DMS53 (cell line): ENCODE measurements at regions not wholly inside any gene's neighbourhood (a gene's known extent, or its start where the extent isn't known, plus 50 kb on each side); places are given as distances from the start of the nearest gene placed in this dataset.

Experiments used
- DNase-seq: peaks from one replicate; lab custom pipeline; 2025; lab: John Stamatoyannopoulos, UW

DNA sequence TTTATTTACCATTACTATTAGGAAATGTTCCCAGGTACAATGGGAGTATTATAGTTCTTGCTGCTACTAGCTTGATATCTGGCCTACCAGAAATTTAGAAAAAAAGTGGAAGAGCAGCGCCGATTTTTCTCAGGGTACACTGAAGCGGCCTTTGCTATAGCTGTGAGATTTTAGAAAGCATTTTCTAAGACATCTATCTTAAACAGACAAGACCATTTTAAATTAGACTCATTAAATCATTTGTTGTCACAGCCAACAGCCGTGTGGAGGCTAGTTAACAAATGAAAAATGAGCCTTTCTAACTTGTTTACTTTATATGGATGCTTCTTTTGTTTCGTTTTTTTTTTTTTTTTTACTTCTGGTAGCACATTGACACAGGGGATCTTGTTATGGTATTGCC, 183.2 kb upstream of the ZRANB2 start:
- DNase-seq: no peak

DNA sequence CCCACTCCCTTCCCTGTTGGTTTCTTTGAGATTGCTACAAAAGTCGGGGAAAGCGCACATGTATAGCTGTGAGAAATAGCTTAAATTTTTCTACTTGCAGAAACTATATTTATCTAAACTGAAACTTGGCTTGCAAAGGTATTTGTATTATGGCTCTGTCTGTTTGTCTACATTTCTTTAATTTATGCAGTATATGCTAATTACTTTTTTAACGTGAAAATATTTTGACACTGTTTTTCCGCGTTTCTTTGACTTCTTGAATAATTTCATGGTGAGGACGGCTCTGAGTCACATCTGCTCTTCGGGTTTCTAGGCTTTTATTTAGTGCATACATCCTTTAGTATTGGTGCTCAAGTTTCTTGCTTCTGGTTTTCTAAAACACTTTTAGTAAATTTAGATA, 182.1 kb upstream of the ZRANB2 start:
- no peak for DNase-seq

DNA sequence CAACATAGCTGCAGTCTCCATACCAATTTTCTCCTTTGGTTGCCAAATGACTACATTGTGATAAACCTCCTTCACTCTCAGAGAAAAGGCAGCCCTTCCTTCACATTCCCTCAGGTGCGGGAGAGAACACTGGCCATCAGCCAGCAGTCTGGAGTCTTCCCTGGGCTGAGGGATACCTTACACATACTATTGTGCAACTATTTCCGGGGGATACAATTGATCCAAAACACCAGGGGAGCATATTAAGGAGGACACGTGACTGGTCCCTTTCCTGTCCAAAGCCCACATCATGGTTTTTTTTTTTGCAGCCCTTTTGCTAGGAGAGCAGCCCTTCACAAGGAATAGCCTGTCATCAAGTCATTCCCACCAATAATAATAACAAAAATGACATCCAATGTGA, 172.1 kb upstream of the ZRANB2 start:
- no peak for DNase-seq

DNA sequence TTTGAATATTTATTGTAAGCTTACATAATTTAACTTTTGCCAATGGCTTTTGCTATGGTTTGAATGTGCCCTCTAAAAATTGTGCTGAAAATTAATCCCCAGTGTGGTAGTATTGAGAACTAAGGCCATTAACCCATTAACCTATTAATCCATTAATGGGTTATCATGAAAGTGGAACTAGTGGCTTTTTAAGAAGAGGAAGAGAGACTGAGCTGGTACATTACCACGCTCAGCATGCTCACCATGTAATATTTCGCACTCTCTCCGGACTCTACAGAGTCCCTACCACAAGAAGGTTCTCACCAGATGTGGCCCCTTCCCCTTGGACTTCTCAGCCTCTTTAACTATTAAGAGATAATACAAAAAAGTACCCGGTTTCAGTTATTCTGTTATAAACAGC, 164.4 kb upstream of the ZRANB2 start:
- no peak for DNase-seq

DNA sequence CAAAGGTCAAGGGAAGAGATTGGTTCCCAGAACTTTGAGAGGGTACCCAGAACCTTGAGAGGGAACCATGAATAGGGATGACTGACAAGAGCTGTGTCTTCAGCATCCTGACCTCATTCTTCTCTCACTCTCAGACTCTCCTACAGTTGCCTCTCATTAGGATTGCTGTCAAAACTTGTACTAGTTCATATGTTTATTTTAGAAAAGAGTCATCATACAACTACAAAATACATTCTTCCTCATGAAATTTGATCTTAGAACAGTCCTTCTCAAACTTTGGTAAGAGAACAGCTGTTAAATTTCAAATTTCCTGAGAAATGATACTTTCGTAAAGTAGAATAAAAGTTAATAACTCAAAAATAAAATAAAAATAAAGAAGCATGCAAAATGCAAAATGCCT, 161.4 kb upstream of the ZRANB2 start:
- DNase-seq: no peak

GRCh38 chr1:71240656-71241055, 159.8 kb upstream of the ZRANB2 start:
- no peak for DNase-seq

DNA sequence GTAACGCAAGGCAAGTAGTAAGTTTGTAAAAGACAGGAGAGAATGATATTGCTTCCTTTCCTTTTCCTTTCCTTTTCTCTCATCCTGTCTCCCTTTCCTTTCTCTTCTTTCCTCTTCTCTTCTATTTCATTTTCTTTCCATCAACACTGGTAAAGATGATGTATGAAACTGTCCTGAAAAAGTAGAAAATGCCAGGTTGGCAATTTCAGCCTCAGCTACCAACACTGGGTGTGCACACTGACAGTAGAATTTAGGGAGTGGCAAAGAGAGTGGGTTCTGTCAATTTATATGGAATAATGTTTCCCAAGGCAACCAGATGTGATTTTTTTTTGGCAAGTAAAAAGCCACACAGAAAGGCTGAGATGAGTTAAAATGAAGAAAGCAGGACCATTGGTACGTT, 155.7 kb upstream of the ZRANB2 start:
- no peak for DNase-seq

- no peak for DNase-seq
Observed at GRCh38 chr1:71233645-71234044, 152.8 kb upstream of the ZRANB2 start.

DNA sequence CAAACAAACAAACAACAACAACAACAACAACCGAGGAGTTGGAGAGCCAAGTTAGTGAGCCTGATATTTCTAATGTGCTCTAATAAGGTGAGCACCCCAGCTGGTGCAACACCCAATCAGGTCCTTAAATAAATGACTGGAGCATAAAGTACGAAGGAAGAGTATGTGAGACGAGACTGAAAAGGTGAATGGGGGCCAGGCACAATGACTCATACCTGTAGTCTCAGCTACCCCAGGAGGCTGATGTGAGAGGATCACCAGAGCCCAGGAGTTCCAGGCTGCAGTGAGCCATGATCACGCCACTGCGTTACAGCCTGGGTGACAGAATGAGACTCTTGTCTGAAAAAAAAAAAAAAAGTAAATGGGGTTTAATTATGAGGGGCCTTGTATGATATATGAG, 152.0 kb upstream of the ZRANB2 start:
- no peak for DNase-seq

GRCh38 chr1:71232166-71232763, 151.4 kb upstream of the ZRANB2 start:
- DNase-seq: no peak

DNA sequence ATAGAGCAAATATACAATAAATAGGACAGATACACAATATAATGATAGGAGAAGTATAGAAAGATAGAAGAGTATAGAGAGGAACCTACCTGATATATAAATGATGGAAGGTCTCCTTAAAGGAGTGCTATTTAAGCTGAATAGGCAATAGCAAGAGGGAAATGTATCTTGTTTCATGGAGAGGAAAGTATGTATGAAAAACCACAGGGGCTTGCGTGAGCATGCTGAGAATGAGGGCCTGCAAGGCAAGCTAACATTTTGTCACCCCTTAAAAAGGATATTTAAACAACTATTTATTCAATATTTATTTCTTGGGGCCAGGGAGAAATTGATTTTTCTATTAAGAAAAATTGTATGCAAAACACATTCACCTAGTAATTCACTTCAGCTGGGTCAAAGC, 150.9 kb upstream of the ZRANB2 start:
- no peak for DNase-seq

DNA sequence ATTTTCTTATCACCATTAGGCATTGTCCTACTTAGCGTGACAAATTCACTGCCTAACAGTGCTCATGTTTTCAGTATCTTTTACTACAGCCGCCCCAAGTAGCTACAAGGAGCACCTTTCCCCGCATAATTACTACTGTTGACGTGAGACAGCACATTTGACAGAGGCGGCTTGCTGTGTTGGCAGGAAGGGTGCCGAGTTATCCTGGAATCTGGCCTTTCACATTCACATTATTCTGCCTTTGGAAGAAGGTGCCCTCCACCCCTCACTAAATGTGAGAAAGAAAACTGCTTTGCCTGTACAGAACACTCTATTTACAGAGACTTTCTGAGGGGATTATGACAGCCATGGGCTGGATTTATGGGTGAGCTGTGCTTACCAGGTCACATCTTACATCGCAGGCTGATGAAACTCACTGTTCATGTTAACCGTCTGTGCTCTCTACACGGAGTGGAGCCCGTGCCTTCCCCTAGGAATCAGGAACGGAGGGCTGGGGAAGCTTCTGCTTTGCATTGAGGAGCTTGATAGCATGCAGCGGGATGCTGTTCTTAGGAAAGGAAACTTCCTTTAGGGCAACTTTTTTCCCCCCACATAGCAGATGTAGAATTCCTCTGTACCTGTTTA, 148.0 kb upstream of the ZRANB2 start:
- DNase-seq: no peak

GRCh38 chr1:71228241-71228640, 147.4 kb upstream of the ZRANB2 start:
- no peak for DNase-seq

- DNase-seq: no peak
Observed at GRCh38 chr1:71224741-71225377, 144.0 kb upstream of the ZRANB2 start.

- no peak for DNase-seq
Observed at GRCh38 chr1:71223641-71224340, 143.0 kb upstream of the ZRANB2 start.

GRCh38 chr1:71222668-71223067, 141.8 kb upstream of the ZRANB2 start:
- DNase-seq: peak; percentile 16

DNA sequence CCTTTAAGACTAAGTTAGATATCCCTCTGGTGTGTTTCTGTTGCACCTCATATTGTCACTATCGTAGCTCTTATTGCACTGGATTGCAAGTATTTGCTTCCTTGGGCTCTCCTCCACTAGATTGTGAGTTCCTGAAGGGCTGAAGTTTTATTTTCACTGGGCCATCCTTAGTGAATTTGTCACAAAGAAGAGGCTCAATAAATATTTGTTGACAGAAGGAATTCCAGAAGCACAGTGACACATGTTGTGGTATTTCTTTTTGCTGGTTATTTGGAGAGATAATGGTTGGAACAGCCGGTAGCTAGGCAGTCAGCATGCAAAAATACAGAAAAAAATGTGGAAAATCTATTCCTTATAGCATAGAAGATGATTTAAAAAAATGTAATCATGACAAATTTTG, 129.9 kb upstream of the ZRANB2 start:
- no peak for DNase-seq

GRCh38 chr1:71203241-71203640, 122.4 kb upstream of the ZRANB2 start:
- DNase-seq: no peak

DNA sequence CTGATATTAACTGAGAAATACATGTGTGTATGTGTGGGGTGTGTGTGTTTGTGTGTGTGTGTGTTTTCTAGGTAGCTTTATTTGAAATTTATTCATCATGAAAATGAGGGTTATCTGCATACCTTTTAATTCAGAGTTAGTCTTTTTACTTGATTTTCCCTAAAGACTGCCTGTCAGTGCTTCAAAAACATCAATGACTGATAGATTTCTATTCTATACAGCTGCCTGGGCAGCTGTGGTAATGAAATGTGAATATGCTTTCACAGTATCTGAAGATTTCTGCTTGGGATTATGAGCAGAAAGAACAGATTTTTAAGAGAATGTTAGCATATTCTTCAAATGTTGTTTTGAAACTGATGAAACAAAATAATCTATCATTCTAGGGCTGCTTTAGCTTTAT, 119.7 kb upstream of the ZRANB2 start:
- DNase-seq: no peak

GRCh38 chr1:71196685-71197084, 115.8 kb upstream of the ZRANB2 start:
- peak; percentile 71 for DNase-seq

GRCh38 chr1:71193153-71193552, 112.3 kb upstream of the ZRANB2 start:
- DNase-seq: no peak

GRCh38 chr1:71191520-71191919, 110.7 kb upstream of the ZRANB2 start:
- no peak for DNase-seq

- DNase-seq: no peak
Observed at GRCh38 chr1:71190843-71191242, 110.0 kb upstream of the ZRANB2 start.
